ENCODE measurements at regions not wholly inside any gene's neighbourhood (a gene's known extent, or its start where the extent isn't known, plus 50 kb on each side); places are given as distances from the start of the nearest gene placed in this dataset.
A peak's percentile ranks its signal among the peaks of the same experiment; 100 is the strongest.

DNA sequence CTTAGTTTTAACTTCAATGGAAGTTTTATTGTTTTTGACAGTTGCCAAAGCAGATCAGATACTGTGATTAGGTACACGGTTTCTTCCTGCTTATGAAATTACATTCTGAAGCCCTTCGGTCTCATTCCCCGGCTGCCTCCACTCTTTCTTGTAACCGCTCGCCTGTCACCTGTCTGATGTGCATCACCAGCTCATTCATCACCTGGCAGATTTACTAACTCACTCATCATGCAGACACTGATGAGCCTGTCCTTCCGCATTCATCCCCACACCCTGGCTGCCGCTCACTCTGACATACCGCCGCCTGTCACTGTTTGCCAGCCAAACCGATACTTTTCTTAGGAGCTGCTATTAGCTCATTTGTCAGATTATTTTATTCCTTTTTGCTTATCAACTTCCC, 82.8 kb upstream of the NSMCE3 start:
- DNase-seq, result no peak

DNA sequence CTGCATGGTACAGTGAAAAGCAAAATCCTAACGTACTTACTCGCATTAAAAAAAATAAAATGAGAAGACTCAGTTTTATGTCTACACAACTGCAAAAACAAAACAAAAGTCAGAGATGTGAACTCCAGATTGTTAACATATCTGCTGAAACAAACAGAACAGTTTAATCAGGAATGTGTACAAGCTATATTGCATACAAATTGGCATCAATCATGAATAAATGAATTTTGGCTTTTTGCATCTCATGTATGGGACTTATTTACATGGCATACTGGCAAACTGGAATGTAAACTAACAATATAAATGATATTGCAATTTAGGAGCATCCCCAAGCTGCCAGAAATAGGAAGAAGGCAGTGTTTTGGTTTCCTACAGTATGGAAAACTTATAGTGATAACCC, 79.6 kb upstream of the NSMCE3 start:
- no peak for DNase-seq

DNA sequence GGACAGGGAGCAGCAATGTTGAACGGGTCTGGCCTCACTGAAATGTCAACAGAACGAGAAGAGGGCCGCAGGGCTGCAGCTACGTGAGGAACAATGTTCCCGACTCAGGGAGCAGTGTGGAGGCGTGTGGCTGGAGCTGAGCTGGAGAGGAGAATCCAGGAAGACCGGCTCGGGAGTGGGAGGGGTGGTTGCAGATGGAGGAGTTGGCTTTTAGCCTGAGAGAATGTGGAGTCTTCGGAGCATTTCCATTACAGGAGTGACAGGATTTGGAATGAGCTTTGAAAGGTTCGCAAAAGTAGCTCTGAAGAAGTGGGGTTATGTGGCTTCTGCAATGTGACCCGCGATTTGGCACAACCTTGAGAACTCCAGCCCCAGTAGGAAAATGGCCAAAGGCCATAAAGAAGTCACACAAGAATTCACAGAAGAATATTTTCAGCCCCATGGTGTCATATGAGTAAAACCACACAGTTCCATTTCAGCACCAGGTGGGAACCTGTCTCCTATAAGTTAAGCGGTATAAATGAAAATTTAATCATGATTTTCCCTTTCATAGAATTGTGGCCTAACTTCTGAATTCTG, 78.8 kb upstream of the NSMCE3 start:
- no peak for DNase-seq

DNA sequence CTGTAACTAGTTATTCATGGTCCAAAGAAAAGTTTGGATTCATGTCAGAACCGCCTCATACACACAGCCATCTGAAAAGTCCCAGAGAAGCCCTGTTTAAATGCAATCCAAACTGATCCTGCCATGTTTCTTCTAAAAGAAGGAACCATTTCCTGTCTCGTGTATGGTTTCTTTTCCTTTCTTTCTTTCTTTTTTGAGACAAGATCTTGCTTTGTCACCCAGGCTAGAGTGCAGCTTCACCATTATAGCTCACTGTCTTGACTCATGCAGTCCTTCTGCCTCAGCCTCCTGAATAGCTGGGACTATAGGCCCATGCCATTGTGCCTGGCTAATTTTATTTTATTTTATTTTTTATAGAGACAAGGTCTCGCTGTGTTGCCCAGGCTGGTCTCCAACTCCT, 77.4 kb upstream of the NSMCE3 start:
- DNase-seq, result no peak

DNA sequence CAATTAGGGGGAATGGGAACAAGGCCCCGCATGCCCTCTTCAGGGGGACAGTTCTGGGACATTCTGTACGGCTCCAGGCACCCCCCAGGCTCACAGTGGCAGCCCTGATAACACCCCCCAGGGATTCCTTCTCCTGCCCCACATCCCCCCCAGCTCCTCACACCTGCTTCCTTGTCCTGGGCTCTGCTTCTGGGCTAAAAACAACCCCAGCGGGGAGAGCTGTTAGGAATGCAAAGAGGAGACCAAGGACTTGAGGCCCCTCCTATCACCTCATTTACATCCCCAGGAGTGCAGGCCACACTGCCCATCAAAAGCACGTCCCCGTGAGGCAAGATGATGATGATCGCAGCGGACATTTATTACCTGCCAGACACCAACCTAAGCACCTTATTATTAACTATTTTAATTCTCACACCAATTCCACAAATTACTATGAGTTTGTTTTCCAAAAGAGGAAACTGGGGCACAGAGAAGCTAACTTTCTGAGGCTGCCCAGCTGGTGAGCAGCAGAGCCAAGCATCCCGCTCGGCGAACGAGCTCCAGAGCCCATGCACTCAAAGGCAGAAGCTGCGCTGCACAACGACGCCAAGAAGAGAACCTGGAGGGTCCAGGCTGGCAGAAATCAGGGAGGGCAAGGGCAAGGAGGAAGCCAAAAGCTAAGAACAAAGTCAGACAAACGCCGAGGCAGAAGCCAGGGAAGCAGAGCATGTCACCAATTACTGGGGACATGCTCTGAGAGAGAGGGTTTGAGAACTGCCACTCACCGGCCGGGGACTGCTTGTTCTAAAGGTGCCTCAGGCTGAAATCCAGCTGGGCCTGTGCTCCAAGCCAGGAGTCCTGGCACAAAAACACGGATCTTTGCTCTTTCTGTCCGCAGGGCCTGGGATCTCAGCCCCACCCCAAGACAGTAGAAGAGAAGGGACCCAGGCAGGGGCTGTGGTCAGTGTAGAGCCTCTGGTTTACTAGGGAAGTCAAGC, 76.2 kb upstream of the NSMCE3 start:
- DNase-seq, result no peak

DNA sequence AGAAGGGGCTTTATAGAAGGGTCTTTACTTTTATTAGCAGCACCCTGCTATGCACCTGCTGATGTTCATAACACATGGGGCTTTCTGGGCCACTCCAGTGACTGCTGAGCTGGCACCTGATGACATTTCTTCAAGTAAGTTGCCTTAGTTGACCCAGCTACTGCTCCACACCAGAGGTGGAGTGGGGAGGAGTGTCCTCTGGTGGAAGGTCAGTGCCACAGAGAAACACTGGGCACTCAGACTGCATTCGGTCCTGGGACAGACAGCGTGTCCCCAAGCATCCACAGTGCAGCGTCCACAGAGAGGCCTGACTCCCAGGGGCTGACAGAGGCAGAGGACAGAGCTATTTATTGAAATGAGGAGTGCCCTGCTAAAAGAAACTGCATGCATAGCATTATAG, 74.9 kb upstream of the NSMCE3 start:
- no peak for DNase-seq

DNA sequence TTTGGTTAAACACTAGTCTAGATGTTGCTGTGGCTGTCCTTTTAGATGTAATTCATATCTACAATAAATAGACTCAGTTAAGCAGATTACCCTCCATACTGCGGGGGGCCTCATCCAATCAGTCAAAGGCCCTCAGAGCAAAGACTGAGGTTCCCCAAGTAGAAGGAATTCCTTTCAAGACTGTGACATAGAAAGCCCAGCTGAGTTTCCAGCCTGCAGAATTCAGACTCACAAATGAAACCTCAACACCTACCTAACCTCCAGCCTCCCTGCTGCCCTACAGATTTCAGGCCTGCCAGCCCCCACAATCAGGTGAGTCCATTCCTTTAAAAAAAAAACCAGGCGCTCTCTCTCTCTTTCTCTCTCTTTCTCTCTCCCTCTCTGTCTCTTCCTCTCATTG, 73.6 kb upstream of the NSMCE3 start:
- no peak for DNase-seq

DNA sequence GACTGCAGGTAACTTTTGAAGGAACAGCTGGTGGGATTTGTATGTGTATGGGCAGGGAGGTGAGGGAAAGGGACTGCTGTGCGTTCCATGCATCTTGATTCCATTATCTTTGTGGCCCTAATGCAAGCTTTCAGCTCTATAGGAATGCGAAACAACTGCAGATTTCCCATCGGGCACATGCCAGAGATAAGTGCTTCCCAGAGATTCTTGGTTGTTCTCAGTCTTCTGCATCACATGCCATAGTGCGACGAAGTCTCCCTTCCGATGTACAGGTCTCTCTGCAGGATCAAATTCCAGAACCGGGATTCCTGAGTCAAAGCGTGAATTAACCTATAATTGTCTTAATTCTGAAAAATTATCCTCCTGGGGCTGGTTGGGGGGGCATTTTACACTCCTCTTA, 72.6 kb upstream of the NSMCE3 start:
- DNase-seq, result no peak

DNA sequence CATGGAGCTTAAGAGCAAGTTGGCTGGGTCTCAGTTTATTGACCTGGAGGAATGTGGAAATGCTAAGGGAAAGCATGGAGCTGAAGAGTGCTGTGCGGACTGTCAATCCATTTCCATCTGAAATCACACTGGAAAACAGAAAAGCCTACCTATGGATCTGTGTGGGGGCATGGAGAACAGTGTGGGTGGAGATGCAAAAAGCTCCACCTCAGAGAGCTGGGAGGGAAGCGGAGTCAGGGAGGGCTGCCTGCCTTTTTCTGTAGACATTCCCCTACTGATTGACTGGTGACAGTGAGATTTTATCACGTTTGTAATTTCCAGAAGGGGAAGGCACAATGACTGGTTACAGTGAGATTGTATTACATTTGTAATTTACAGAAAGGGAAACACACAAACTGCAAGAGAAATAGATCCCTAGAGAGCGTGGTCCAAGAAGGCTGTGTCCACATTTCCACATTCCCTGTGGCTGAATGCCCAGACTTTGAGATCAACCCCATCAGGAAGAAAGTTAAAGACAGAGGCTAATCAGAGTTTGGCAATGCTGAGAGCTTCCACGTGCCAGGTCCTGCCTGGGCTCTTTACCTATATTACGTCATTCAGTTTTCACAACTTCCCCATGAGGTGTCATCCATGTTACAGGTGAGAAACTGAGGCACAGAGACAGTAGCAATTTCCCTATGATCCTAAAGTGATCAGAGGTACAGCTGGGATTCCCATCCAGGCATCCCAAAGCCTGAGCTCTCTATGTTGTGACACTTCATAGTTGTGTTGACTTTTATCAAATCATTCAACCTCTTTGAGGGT, 67.7 kb upstream of the NSMCE3 start:
- DNase-seq, result no peak

DNA sequence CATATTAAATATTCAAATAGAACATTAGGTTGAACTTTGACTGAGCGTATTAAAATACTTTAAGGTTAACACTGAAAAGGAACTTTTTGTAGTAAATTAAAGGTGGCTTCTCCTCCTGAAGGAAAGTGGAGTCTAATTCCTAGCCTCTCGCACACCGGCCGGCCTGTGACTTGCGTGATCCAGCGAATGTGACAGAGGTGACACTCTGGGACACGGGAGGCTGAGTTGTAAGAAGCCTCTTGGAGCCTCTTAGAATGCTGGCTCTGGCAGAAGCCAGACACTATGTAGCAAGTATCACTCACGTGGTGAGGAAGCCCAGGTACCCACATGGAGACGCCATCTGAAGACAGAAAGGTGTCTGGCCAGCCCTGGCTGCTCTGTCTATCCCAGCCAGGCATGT, 64.9 kb upstream of the NSMCE3 start:
- no peak for DNase-seq

DNA sequence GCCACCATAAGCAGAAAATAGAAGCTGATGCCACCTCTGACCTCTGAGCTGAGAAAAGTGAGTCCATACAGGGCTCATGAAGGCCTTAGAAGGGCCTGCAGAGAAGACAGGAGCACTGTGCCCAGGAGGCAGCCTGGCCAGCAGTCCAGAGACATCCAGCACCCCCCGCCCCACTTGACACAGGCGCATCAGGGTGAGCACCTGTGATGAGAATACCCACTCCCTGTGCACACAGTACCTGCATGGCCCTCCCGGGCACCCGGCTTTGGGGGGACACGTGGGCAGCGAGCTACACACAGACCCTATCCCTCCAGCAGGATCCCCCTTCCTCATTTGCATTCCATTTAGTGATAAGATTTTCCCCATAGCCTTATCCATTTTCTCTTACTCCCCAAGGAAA, 63.6 kb upstream of the NSMCE3 start:
- no peak for DNase-seq

DNA sequence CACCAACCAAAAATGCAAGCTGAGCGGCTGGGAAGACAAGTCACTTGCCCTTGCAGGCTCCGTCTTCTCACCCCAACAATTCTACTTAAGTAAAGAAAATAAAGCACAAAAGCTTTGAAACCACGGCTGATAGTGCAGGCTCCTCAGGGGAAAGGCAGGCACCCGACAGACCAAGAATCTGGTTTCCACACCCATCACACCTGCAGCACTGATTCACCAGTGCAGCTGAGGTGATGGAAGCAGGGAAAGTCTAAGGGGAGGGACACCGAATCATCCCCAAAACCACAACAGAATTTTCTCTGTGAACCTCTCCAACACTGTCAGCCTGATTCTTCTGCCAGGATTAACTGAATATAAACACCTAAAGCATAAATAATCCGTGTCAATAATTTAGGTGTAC, 62.0 kb upstream of the NSMCE3 start:
- DNase-seq, result no peak

DNA sequence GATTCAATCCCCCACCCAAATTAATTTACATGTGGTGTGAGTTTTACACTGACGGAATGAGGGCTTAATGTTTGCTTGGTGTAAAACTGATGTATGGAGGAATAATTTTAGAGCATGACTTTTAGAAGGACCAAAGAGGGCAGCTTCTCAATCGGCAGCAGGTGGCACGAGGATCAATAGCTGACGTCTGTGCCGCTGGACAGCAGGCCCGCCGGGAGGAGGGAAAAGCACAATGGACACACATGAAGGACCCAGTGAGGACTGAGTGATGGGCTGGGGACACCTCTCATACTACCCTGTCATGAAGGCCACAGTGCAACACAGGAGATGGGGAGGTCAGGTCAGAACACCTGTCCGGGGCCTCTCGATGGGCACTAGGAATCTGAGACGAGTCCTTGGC, 61.4 kb upstream of the NSMCE3 start:
- no peak for DNase-seq

DNA sequence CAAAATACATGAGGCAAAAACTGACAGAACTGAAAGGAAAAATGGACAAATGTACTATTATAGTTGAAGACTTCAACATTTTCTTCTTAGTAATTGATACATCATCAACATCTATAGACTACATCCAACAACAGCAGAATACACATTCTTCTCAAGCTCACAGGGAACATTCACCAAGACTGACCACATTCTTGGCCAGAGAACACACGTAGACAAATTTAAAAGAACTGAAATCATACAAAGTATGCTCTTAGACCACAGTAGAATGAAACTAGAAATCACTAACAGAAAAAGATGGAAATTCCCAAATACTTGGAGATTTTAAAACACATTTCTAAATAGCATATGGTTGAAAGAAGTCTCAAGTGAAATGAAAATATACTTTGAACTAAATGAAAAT, 55.1 kb upstream of the NSMCE3 start:
- no peak for DNase-seq

DNA sequence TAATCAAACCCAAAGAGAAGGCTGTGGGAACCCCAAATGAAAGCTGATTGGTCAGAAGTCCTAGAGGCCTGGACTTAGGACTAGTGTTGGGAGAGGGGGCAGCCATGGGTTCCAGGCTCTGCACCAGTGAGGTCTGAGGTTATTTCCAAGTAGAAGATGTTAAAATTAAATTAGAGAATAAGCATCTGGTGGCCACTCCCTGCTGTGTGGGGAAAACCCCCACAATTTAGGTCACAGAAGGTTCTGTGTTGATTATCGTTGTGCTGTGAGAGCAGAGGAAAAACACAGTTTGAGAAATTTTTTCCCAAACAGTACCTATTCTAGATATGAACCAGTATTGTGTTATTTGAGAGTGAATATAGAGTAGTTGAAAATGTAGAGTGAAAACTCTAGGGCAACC, 53.9 kb upstream of the NSMCE3 start:
- no peak for DNase-seq

DNA sequence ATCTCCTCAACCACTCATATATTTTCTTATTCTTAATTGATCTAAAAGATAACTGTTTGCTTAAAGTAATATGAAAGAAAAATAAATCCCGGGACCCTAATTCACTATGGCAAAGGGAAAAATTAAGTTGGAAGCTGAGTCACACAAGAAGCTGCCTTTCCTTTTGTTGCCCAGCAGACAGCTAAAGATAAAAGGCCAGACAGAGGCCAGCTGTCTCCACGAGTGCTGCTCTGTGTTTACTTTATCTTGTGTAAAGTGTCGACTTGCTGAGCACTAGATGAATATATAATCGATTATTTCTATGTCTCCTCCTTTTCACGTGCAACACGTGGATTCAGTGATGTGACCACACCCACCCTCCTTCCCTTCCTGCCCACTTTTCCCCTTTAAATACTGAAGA, 52.8 kb upstream of the NSMCE3 start:
- DNase-seq, result peak; percentile 66

DNA sequence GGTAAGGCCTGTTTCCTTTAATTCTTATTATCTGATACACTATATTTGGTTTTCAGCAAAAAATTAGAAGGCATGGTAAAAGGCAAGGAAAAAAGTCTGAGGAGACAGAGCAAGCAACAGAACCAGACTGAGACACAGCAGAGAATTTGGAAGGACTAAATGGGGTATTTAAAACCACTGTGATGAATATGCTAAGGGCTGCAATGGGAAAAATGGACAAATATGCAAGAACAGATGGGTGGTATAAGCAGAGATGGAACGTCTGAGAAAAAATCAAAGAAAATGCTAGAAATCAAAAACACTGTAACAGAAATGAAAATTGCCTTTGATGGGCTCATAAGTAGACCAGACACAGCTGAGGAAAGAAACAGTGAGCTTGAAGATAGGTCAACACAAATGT, 50.8 kb upstream of the NSMCE3 start:
- no peak for DNase-seq

DNA sequence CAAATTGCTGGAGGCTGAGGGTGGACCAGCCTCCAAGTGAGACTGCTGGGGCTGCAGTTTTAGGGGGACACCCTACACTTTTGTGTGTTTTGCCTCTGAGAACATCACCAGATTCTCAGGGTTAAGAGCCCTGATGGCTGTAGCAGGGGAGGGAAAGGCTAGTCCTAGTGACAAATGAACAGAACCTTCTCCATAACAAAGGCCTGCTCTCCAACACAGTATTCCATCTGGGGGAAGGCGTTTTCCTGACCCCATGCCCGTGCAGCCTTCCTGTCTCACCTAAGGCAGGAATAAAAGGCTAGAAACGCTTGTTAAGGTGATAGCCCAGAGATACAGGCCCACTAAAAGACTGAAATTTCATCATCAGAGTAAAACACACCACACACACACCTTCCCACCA, 50.2 kb upstream of the NSMCE3 start:
- no peak for DNase-seq

Data from DMS153 (cell line).